PC-3 (cell line): ENCODE measurements at regions not wholly inside any gene's neighbourhood (a gene's known extent, or its start where the extent isn't known, plus 50 kb on each side); places are given as distances from the start of the nearest gene placed in this dataset.
"Not testable (repeated sequence)": the region's sequence is repeated elsewhere in the genome, so short reads cannot be mapped to it uniquely, and the experiment has no call there.

Experiments used
- EZH2phosphoT487 ChIP-seq: fragments of 300-600 bp; sonication (generic); IDR thresholded peaks from 2 replicates; pipeline ENCODE4 v1.6.1; 2018; ENCODE audit warnings: mild to moderate bottlenecking, antibody characterized with exemption, low read length, borderline replicate concordance
- TF ChIP-seq, protein P1 (sequence below): fragments of 300-600 bp; sonication (generic); conservative IDR thresholded peaks from 2 replicates; pipeline ENCODE4 v1.5.1; 2017; ENCODE audit warnings: antibody characterized with exemption, low read depth, mild to moderate bottlenecking, low read length

GRCh38 chr14:85852123-85852522 lies 322.2 kb downstream of the FLRT2 start:
- TF ChIP-seq EZH2phosphoT487 = not testable (repeated sequence)
- TF ChIP-seq, protein P1, sequence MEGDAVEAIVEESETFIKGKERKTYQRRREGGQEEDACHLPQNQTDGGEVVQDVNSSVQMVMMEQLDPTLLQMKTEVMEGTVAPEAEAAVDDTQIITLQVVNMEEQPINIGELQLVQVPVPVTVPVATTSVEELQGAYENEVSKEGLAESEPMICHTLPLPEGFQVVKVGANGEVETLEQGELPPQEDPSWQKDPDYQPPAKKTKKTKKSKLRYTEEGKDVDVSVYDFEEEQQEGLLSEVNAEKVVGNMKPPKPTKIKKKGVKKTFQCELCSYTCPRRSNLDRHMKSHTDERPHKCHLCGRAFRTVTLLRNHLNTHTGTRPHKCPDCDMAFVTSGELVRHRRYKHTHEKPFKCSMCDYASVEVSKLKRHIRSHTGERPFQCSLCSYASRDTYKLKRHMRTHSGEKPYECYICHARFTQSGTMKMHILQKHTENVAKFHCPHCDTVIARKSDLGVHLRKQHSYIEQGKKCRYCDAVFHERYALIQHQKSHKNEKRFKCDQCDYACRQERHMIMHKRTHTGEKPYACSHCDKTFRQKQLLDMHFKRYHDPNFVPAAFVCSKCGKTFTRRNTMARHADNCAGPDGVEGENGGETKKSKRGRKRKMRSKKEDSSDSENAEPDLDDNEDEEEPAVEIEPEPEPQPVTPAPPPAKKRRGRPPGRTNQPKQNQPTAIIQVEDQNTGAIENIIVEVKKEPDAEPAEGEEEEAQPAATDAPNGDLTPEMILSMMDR = not testable (repeated sequence)
